CD14-positive monocyte (primary cell): ENCODE measurements at regions not wholly inside any gene's neighbourhood (a gene's known extent, or its start where the extent isn't known, plus 50 kb on each side); places are given as distances from the start of the nearest gene placed in this dataset.

Experiments used
- DNase-seq, 3 donors: peaks; one replicate each; pipeline ENCODE4 v3.0.0-alpha.2; 2011 to 2022
- H2AFZ ChIP-seq: 2 replicates; pipeline ENCODE4 v1.6.0; 2012; ENCODE audit warnings: mild to moderate bottlenecking, low read depth, low read length, inconsistent platforms; ENCODE audit not compliant: insufficient read depth, poor library complexity, severe bottlenecking
- H3K27ac ChIP-seq, 2 donors: 1 replicate in 1 of 2; 2 replicates in 1 of 2; pipeline ENCODE4 v1.5.1; 2012 to 2013; ENCODE audit warnings: low read length in 2 of 2, control low read depth in 1 of 2, inconsistent platforms in 1 of 2, low read depth in 1 of 2, mild to moderate bottlenecking in 1 of 2
- H3K27me3 ChIP-seq, 2 donors: one replicate each; pipeline versions ENCODE4 v1.6.0 to v1.6.1; 2011 to 2013; ENCODE audit warnings: low read length in 2 of 2; ENCODE audit not compliant: control insufficient read depth in 2 of 2, insufficient read depth in 2 of 2
- H3K36me3 ChIP-seq, 2 donors: replicated peaks in 1 of 2; 1 replicate in 1 of 2; 2 replicates in 1 of 2; pipeline versions ENCODE4 v1.5.1 to v1.6.1; 2012 to 2013; ENCODE audit warnings: low read length in 2 of 2, control low read depth in 1 of 2, inconsistent platforms in 1 of 2, mild to moderate bottlenecking in 1 of 2; ENCODE audit not compliant: insufficient read depth in 2 of 2, control insufficient read depth in 1 of 2
- H3K4me1 ChIP-seq, 2 donors: 1 replicate in 1 of 2; 2 replicates in 1 of 2; pipeline versions ENCODE4 v1.5.1 to v1.6.1; 2012 to 2013; ENCODE audit warnings: low read length in 2 of 2, control low read depth in 1 of 2, inconsistent platforms in 1 of 2, mild to moderate bottlenecking in 1 of 2, moderate library complexity in 1 of 2; ENCODE audit not compliant: insufficient read depth in 2 of 2, control insufficient read depth in 1 of 2
- H3K4me2 ChIP-seq: replicated peaks from 2 replicates; pipeline ENCODE3; 2012; ENCODE audit warnings: low read length, moderate library complexity, mild to moderate bottlenecking; ENCODE audit not compliant: poor library complexity, severe bottlenecking; ENCODE audit errors: extremely low read depth
- H3K4me3 ChIP-seq, 3 experiments: fragments of 200-600 bp in 1 of 3; sonication (generic) in 1 of 3; replicated peaks in 1 of 3; 1 replicate in 2 of 3; 2 replicates in 1 of 3; pipeline ENCODE4 v1.5.1; 2011 to 2013; ENCODE audit warnings: low read length in 3 of 3, mild to moderate bottlenecking in 3 of 3, control low read depth in 2 of 3, low read depth in 2 of 3, inconsistent platforms in 1 of 3, moderate library complexity in 1 of 3
- H3K79me2 ChIP-seq: 2 replicates; pipeline ENCODE4 v1.6.0; 2012; ENCODE audit warnings: mild to moderate bottlenecking, control low read depth, inconsistent platforms, low read length, moderate library complexity; ENCODE audit not compliant: insufficient read depth
- H3K9ac ChIP-seq: 2 replicates; pipeline ENCODE4 v1.6.0; 2017; ENCODE audit warnings: low read length, mild to moderate bottlenecking; ENCODE audit not compliant: insufficient read depth, poor library complexity, severe bottlenecking
- H3K9me3 ChIP-seq, 2 donors: replicated peaks in 1 of 2; 1 replicate in 1 of 2; 2 replicates in 1 of 2; pipeline versions ENCODE4 v1.5.1 to v1.6.1; 2012 to 2013; ENCODE audit warnings: low read length in 2 of 2, control low read depth in 1 of 2; ENCODE audit not compliant: control insufficient read depth in 1 of 2, insufficient read depth in 1 of 2
- H4K20me1 ChIP-seq: 2 replicates; pipeline ENCODE4 v1.6.0; 2012; ENCODE audit warnings: mild to moderate bottlenecking, low read length, control low read depth, moderate library complexity; ENCODE audit not compliant: insufficient read depth
- H3K27ac Mint-ChIP-seq, 7 donors: one replicate each; pipeline ENCODE4 v1.8.0; 2020; ENCODE audit warnings: mild to moderate bottlenecking in 7 of 7, mixed read lengths in 7 of 7, moderate library complexity in 6 of 7, inconsistent platforms in 2 of 7
- H3K27me3 Mint-ChIP-seq, 3 donors: one replicate each; pipeline ENCODE4 v1.8.0; 2021 to 2022; ENCODE audit warnings: low read depth in 3 of 3, mild to moderate bottlenecking in 3 of 3, mixed read lengths in 3 of 3, moderate library complexity in 3 of 3, inconsistent platforms in 1 of 3
- H3K36me3 Mint-ChIP-seq, 2 donors: one replicate each; pipeline ENCODE4 v1.8.0; 2020; ENCODE audit warnings: mixed read lengths in 2 of 2, inconsistent platforms in 1 of 2, mild to moderate bottlenecking in 1 of 2
- H3K4me1 Mint-ChIP-seq: one replicate; pipeline ENCODE4 v1.8.0; 2020; ENCODE audit warnings: mild to moderate bottlenecking, mixed read lengths
- H3K4me3 Mint-ChIP-seq, 2 donors: one replicate each; pipeline ENCODE4 v1.8.0; 2020; ENCODE audit warnings: mild to moderate bottlenecking in 2 of 2, mixed read lengths in 2 of 2, moderate library complexity in 1 of 2
- H3K9me3 Mint-ChIP-seq, 7 donors: one replicate each; pipeline ENCODE4 v1.8.0; 2020 to 2022; ENCODE audit warnings: mixed read lengths in 7 of 7, mild to moderate bottlenecking in 6 of 7, moderate library complexity in 6 of 7, inconsistent platforms in 2 of 7
- WGBS: methylation state at CpG from one replicate; pipeline ENCODE4 v1.1.5; 2013; ENCODE audit warnings: missing lambda C conversion rate; ENCODE audit not compliant: insufficient coverage; 5-methylcytosine and 5-hydroxymethylcytosine counted together
- intact Hi-C, 2 donors: fragments of 100-400 bp; cut with micrococcal nuclease; formaldehyde crosslinking; loops; one replicate each; pipeline versions ENCODE4 v1.15.0 to v1.15.1; 2023
- TF ChIP-seq, protein P1 (sequence below): fragments of 200-600 bp; IDR thresholded peaks from one replicate; pipeline ENCODE4 v1.8.0; 2022; ENCODE audit warnings: antibody characterized with exemption, mild to moderate bottlenecking

DNA sequence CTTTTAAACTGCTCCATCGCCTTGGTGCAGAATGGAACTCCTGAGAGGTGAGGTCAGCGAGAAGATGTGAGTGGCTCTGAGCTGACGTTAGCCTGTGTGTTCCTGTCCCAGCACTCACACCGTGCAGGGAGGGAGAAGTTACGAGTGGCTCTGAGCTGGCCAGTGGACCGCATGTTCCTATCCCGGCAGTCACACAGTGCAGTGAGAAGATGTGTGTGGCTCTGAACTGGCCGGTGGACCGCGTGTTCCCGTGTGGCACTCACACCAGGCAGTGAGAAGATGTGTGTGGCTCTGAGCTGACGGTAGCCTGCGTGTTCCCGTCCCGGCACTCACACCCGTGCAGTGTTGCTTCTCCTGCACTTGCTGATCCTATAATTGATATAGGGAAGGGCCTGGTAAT lies 59.9 kb downstream of the VCPKMT start:
- H2AFZ ChIP-seq = no peak overlapping the region
- 74% methylated on average over 5 of the region's 16 CpGs for WGBS
- no peaks in the 10 kb centered on the region for H4K20me1 ChIP-seq
- Mint-ChIP-seq H3K9me3 (peaks cover 0 to 3% (median 0%) of the 10 kb centered on the region in 7 donors), H3K27ac (peak overlapping the region; percentile 76 to 87 (median 85)), H3K27me3 (peaks cover 0 to 6% (median 2%) of the 10 kb centered on the region in 3 donors), H3K4me3 (peak overlapping the region in 1 of 2 donors; percentile 43), H3K4me1 (peaks cover 53% of the 10 kb centered on the region), H3K36me3 (peaks cover 0 to 4% of the 10 kb centered on the region in 2 donors)
- TF ChIP-seq, protein P1, sequence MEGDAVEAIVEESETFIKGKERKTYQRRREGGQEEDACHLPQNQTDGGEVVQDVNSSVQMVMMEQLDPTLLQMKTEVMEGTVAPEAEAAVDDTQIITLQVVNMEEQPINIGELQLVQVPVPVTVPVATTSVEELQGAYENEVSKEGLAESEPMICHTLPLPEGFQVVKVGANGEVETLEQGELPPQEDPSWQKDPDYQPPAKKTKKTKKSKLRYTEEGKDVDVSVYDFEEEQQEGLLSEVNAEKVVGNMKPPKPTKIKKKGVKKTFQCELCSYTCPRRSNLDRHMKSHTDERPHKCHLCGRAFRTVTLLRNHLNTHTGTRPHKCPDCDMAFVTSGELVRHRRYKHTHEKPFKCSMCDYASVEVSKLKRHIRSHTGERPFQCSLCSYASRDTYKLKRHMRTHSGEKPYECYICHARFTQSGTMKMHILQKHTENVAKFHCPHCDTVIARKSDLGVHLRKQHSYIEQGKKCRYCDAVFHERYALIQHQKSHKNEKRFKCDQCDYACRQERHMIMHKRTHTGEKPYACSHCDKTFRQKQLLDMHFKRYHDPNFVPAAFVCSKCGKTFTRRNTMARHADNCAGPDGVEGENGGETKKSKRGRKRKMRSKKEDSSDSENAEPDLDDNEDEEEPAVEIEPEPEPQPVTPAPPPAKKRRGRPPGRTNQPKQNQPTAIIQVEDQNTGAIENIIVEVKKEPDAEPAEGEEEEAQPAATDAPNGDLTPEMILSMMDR = no peak
- H3K36me3 ChIP-seq = no peaks in the 10 kb centered on the region
- peak overlapping the region; percentile 32 for H3K4me2 ChIP-seq
- peak overlapping the region in 1 of 3 experiments; percentile 19 for H3K4me3 ChIP-seq
- intact Hi-C loops = loop anchor here in 1 of 2 donors (5.0 kb wide), 1 partner anchor 46 kb away; no protein-coding TSS in a partner anchor
- peaks cover 49 to 53% of the 10 kb centered on the region in 2 donors for H3K4me1 ChIP-seq
- H3K27me3 ChIP-seq = no peaks in the 10 kb centered on the region
- H3K79me2 ChIP-seq = no peaks in the 10 kb centered on the region
- DNase-seq = peak in 1 of 3 donors; percentile 36
- peak overlapping the region; percentile 19 to 57 for H3K27ac ChIP-seq
- H3K9me3 ChIP-seq = no peaks in the 10 kb centered on the region
- H3K9ac ChIP-seq = peak overlapping the region; percentile 11

DNA sequence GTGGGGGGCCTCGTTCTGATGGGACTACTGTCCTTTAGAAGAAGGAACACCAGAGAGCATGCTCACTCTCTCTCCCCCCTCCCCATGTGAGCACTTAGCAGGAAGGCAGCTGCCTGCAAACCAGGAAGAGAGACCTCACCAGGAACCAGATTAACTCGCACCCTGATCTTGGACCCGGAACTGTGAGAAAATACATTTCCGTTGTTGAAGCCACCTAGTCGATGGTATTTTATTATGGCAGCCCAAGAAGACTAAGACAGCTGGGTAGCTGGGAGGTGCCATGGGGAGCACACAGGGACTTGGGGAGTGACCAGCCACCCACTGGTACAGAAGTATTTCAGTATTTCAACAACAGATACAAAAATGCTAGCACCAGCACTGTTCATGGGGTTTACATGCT lies 59.0 kb downstream of the VCPKMT start:
- H3K36me3 Mint-ChIP-seq = peaks cover 0 to 7% of the 10 kb centered on the region in 2 donors
- Histone ChIP-seq H3K9ac (no peak overlapping the region), H3K27me3 (no peaks in the 10 kb centered on the region), H3K4me3 (no peak overlapping the region), H3K4me2 (peak overlapping the region; percentile 32), H3K36me3 (no peaks in the 10 kb centered on the region), H3K9me3 (no peaks in the 10 kb centered on the region), H4K20me1 (no peaks in the 10 kb centered on the region), H2AFZ (no peak overlapping the region), H3K27ac (peak overlapping the region in 1 of 2 donors; percentile 57), H3K4me1 (peaks cover 58 to 62% of the 10 kb centered on the region in 2 donors), H3K79me2 (no peaks in the 10 kb centered on the region)
- H3K4me1 Mint-ChIP-seq = peaks cover 62% of the 10 kb centered on the region
- TF ChIP-seq, protein P1 = no peak
- H3K4me3 Mint-ChIP-seq = peak overlapping the region in 1 of 2 donors; percentile 26
- peak overlapping the region in 6 of 7 donors; percentile 35 to 84 (median 79) for H3K27ac Mint-ChIP-seq
- peaks cover 0 to 6% (median 2%) of the 10 kb centered on the region in 3 donors for H3K27me3 Mint-ChIP-seq
- intact Hi-C loops = loop anchor here in 1 of 2 donors (5.0 kb wide), 1 partner anchor 45 kb away; no protein-coding TSS in a partner anchor
- DNase-seq = no peak
- 100% methylated on average over 1 of the region's 5 CpGs for WGBS
- peaks cover 0 to 3% (median 0%) of the 10 kb centered on the region in 7 donors for H3K9me3 Mint-ChIP-seq
